GM12873 (cell line): ENCODE measurements at regions not wholly inside any gene's neighbourhood (a gene's known extent, or its start where the extent isn't known, plus 50 kb on each side); places are given as distances from the start of the nearest gene placed in this dataset.

Experiments used
- CTCF ChIP-seq: IDR thresholded peaks from 2 replicates; pipeline ENCODE4 v1.5.1; 2012; ENCODE audit warnings: low read depth, mild to moderate bottlenecking, moderate library complexity, low read length, control low read depth; ENCODE audit not compliant: insufficient read depth; ENCODE audit errors: missing control alignments

GRCh38 chr14:56998728-56999127 lies 188.4 kb upstream of the OTX2 start:
- TF ChIP-seq CTCF: no peak

- TF ChIP-seq CTCF: no peak
Measured at GRCh38 chr14:56996721-56997399, 186.6 kb upstream of the OTX2 start.

GRCh38 chr14:56995010-56995409 lies 184.7 kb upstream of the OTX2 start:
- no peak for TF ChIP-seq CTCF

GRCh38 chr14:56992332-56992820 lies 182.1 kb upstream of the OTX2 start:
- TF ChIP-seq CTCF: no peak

GRCh38 chr14:56989359-56989758 lies 179.1 kb upstream of the OTX2 start:
- TF ChIP-seq CTCF: no peak

GRCh38 chr14:56979936-56980335 lies 169.7 kb upstream of the OTX2 start:
- no peak for TF ChIP-seq CTCF

- no peak for TF ChIP-seq CTCF
Measured at GRCh38 chr14:56976211-56976610, 165.9 kb upstream of the OTX2 start.
